HuH-7 (cell line): ENCODE measurements at regions not wholly inside any gene's neighbourhood (a gene's known extent, or its start where the extent isn't known, plus 50 kb on each side); places are given as distances from the start of the nearest gene placed in this dataset.
"Not testable (repeated sequence)": the region's sequence is repeated elsewhere in the genome, so short reads cannot be mapped to it uniquely, and the experiment has no call there.

Experiments
- DNase-seq: peaks from one replicate; pipeline ENCODE4 v3.0.0; 2011; ENCODE audit warnings: low spot score

DNA sequence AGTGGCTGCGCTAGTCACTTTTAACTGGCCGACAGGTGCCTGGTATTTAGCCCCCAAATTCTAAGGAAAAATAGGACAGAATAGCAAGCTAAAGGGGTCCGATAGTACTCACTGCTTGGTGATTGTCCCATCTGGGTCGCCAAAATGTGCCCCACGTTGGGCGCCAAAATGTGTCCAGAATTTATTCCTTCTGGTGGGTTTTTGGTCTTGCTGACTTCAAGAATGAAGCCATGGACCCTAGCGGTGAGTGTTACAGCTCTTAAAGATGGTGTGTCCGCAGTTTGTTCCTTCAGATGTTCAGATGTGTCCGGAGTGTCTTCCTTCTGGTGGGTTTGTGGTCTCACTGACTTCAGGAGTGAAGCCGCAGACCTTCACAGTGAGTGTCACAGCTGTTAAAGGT is 144.8 kb upstream of the XIRP2 start:
- not testable (repeated sequence) for DNase-seq

DNA sequence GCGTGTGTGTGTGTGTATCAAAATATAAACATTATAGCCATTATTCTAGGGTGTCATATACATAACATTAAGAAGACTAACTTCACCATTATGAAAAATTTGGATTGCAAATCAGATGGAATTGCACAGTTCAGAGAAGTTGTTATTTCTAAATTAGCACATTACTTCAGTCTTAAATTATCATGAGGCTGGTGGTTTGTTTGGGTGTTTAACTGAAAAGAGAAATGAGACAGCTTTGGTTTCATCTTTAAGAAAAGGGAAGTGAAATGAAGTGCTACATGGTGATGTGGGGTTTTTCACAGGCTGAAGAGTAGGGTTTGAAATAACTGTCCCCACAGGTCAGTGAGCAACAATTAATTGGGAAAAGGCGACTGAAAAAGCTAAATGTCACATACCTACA is 161.2 kb upstream of the XIRP2 start:
- no peak for DNase-seq

DNA sequence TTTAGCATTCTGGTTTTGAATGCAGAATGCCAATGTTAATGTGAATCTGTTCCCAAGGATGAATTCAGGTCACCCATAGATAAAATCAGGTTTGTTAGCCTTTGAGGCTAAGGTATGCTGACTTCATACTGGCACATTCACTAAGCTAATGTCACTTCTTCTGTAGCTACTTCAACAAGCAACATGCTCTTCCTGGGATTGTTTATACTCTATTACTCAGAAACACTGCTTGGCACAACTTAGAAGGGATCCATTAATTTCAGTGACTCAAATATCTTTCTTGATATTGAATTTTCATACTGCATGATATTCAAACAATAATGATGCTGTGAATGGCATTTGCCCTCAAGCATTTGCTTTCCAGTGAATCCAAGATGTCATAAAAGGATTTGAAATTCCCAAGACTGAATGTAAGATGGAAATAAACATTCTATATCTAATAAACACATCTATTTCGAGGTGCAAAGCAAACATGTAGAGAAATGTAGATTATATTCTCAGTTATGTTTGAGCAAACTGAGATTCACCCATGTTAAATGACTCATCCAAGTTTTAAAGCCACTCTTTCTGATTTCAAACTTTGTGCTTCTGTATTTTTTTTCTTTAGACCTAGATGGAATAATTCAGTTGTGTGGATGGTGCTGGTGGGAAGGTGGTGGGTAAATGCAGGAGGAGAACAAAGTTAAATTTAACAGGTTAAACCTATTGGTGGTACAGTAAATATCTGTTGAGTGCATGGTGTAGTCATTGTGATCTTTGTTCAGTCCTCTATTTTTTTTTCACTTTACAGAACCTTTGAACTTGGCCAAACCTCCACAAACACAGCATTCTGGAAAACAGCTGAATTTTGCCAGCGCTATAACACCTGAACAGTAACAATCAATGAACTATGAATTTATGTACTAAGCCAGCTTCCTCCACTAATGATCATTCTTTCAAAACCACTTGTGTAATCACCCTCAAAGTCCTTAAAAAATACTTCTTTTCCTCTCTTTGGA is 162.1 kb upstream of the XIRP2 start:
- DNase-seq: no peak

DNA sequence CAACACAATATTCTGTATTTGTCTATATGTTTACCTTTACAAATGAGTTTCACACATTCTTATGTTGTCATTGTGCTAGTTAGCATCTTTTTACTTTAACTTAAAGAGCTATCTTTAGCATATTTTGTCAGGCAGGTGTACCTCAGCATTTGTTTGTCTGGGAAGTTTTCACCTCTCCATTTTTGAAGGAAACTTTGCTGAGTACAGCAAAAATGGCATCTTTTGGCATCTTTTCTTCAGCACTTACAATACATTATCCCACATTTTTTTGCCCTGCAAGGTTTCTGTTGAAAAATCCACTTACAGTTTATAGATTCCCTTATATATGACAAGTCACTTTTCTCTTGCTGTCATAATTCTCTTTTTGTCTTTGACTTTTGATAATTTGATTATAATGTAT is 171.3 kb upstream of the XIRP2 start:
- DNase-seq: no peak

DNA sequence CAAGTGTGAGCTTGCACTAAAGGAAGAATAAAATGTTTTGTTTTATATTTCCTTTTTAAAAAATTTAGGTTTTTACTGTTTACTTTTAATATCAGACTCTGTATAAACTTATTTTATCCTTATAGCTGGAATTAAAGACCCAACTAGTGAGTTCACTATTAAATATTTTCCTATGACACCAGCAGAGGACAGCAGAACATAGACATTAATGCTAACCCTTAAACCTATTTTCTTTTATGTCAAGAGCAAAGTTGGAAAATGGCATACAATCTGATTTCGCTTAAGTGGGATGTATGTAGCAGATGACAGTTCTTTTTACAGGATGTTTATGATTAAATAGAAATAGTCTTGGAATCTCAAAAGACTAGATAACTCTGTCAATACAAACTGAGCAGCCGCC is 188.2 kb upstream of the XIRP2 start:
- no peak for DNase-seq

DNA sequence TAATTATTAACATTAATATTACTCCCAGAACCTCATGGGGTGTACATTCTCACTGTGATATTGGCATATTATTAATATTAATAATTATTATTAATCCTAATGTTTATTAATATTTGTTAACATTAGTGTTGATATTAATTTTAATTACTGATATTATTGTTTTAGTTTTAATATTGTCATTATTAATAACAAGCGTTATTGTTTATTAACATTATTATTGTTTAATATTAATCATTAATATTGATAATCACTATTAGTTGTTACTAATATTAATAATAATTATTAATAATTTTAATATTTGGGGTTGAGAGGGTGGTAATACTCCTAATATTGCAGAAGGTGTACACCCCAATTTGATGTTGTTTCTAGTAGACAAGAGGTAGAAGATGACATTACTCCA is 193.1 kb upstream of the XIRP2 start:
- DNase-seq: no peak

DNA sequence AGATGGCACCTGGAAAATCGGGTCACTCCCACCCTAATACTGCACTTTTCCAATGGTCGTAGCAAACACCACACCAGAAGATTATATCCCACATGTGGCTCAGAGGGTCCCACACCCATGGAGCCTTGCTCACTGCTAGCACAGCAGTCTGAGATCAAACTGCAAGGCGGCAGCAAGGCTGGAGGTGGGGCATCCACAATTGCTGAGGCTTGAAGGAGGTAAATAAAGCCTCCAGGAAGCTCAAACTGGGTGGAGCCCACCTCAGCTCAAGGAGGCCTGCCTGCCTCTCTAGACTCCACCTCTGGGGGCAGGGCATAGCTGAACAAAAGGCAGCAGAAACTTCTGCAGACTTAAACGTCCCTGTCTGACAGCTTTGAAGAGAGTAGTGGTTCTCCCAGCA is 192.0 kb upstream of the SCN7A start:
- not testable (repeated sequence) for DNase-seq

DNA sequence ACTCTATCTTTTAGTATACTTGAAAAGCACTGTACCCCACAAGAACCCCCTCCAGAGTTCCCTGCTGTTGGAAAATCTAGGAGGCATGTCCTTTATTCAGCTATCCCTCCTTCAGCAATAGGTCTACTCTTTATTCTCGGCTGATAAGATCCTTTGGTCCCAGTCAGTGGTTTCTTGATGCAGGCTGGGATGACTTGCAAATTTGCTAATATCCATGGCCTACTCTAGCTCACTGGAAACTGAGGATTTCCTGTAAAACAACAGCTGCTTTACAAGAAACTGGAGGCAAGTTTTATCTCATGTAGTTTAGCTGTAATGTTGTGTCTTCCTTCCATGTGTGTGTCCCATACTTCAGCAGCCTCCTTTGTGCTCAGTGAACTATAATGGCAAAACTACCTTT is 183.9 kb upstream of the SCN7A start:
- DNase-seq: no peak

DNA sequence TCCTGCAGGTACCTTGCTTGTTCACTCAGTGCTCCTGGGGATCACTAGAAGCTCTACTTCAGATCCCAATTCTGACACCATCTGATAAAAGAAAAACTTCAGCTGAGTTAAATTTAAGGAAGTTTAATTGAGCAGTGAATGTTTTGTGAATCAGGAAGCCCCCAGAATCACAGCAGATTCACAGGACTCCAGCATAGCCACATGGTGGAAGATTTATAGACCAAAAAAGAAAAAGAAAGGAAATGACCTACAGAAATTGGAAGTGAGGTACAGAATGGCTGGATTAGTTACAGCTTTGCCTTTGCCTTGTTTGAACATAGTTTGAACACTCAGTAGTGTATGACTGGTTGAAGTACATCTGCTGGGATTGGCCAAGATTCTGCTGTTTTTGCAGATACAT is 182.7 kb upstream of the SCN7A start:
- DNase-seq: no peak

DNA sequence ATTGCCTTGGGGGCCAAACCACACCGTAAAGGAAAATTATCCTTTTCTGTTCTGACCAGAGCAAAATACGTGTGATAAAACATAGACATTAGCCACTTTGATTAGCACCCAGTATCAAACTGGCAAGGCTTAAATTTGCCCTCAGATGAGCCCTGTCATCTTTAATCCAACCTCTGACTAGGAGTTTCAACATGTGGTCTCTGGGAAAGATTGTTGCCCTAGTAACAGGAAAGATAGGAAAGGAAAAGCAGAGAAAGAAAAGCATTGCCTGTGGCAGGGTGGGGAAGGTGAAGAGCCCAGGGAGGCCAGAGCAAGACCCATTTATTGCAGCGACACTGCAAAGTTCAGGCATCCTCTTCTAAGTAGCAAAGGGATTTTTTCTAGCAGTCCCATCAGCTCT is 181.5 kb upstream of the SCN7A start:
- no peak for DNase-seq

DNA sequence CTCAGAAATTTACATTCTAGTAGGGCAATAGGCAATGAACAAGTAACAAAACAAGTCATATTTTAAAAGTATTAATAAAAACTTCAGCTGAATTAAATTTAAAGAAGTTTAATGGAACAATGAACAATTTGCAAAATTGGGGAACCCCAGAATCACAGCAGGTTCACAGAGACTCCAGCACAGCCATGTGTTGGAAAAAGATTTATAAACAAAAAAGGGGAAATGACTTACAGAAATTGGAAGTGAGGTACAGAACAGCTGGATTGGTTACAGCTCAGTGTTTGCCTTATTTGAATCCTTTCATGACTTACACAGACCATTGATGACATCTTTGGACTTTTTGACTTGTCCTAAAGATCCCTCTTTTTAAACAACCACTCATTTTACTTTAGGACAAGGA is 179.9 kb upstream of the SCN7A start:
- DNase-seq: no peak

DNA sequence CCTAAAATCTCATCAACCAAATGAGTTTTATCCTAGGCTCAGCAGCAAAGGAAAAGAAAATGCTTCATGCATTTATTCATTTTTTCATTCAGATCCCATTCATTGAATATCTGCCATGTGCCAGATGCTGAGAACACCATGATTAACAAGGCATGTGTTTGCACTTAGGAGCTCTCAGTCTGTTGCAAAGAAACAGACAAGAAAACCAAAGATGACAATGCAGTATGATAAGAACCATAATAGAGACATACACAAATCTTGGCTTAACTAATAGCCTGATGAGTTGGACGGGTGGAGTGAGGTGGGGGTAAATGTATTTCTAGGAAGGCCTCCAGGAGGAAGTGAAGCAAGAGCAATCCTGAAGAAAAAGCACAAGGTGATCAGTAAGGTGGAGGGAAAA is 177.8 kb upstream of the SCN7A start:
- DNase-seq: no peak

DNA sequence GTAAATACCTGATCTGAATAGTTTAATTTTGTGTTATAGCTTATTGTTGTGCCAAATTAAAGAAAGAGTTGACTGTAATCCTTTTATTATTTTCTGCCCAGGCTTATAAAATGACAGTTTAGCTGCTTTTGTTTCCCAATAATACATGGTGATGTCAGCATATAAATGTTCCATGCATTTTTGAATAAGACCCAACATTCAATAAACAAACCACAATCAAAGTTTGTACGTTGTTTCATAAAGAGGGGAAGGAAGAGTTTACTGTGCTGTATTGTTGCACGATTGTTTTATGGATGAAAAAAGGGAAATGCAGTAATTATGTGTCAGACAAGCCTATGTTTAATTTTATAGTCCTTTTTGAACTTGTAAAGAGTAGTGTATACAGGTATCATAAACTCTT is 177.2 kb upstream of the SCN7A start:
- no peak for DNase-seq

DNA sequence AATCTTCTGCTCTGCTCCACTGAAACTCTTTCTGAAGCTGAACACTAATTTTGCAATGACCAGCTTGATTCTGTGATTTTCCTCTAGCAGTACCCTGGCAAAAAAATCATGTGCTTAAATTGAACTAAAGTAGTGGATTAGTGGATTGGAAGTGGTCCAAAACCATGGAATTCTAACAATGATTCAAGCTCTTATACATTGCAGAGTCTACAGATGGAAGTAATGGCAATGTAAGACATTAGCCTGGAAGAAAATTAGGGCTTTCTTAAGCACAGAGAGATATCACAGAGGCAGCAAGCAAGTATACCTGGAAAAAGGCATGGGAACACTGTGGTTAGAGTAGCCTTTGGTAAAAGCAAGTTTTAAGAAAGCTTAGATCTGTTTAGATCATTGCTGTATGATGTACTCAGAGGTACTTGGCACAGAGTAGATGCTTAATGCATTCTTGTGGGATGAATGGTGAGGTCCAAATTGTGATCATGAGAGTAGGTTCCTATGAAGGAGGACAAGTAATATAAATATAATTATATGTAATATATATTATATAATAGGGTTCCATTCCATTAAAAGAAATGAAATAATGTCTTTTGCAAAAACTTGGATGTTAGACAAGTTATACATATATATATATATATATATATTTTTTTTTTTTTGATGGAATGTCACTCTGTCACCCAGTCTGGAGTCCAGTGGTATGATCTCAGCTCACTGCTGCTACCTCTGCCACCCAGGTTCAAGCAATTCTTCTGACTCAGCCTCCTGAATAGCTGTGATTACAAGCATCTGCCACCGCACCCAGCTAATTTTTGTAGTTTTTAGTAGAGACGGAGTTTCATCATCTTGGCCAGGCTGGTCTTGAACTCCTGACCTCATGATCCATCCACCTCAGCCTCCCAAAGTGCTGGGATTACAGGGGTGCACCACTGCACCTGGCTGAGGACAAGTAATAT is 172.2 kb upstream of the SCN7A start:
- DNase-seq: no peak

DNA sequence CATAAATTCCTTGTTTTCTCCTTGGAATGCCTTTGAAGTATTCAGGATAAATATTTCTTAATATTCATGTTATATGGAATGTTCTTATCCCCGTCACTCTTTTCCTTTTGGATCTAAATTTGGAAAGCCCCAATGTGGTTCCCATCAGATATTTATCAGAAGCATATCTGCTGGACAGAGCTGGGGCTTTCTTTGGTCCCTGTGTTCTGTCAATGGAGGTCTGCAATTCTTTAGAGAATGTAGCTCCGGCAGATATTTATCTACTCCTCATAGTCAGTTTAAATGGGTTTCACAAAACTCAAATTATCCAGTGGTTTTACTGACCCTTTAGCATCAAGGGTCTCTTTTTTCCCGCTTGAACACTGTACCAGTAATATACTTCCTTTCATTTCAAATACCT is 167.8 kb upstream of the SCN7A start:
- DNase-seq: no peak

DNA sequence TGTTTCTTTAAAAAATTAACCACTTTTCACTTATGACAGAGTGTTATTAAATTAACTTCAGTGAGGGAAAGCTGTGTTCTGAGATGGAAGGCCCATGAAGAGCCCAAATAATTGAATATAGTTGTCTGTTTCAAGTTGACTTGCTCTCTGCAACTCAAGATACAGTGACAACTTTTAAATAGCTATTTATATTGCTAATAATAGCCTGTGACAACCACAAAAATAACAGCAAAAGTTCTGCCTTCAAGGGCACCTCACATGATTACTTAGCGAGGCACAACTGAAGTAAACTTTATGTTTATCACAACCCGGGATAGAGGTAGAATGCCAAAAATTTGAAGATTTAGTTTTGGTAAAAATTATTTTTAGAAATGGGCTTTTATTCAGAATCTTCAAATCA is 167.3 kb upstream of the SCN7A start:
- DNase-seq: no peak

DNA sequence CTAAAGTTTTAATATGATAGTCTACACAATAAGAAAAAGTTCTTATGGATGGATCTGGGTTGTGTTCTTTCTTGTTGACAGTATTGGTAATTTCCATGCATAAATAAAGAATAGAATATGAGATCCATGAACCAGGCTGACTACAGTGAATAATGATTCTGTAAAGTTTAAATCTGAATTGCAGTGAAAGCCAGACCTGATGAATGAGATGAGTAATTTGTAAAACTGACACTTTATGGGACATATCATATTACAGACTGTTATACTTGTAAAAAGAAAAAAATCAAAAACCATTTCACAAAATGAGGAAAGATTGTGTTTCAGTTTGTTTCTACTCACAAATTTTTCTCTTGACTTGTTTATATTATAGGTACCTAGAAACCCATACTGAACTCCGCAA is 164.9 kb upstream of the SCN7A start:
- no peak for DNase-seq

DNA sequence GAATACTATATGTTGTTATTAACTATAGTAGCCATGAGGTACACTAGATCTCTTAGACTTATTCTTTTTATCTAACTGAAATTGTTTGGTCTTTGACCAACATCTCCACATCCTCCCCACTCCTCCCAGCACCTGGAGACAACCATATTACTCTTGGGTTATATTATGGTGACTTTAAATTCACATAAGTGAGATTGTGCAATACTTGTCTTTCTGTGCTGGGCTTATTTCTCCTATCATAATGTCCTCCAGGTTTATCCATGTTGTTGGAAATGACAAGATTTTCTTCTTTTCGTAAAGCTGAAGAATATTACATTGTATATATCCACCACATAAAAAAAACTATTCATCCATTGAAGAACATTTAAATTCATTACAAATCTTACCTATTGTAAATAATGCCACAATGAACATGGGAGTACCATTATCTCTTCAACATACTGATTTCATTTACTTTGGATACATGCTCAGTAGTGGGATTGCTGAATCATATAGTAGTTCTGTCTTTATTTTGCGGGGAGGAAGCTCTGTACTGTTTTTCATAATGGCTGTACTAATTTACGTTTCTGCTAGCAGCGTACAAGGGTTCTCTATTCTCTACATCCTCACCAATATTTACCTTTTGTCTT is 159.2 kb upstream of the SCN7A start:
- no peak for DNase-seq

DNA sequence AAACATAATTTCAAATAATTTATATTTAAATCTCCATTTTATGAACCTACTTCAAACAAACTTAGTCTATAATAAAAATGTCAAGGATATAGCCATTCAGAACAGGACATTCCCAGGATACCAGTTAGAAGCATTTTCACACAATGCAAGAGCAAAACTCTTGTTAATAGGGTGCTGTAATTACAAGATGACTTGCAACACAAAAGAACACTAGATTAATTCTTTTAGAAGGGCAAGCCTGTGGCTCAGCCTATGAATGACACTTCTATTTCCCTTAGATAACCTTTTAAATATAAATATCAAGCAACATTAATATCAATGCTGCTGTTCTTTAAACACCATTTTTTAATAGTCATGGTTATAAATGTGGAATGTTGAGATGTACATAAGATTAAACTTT is 157.9 kb upstream of the SCN7A start:
- DNase-seq: no peak

DNA sequence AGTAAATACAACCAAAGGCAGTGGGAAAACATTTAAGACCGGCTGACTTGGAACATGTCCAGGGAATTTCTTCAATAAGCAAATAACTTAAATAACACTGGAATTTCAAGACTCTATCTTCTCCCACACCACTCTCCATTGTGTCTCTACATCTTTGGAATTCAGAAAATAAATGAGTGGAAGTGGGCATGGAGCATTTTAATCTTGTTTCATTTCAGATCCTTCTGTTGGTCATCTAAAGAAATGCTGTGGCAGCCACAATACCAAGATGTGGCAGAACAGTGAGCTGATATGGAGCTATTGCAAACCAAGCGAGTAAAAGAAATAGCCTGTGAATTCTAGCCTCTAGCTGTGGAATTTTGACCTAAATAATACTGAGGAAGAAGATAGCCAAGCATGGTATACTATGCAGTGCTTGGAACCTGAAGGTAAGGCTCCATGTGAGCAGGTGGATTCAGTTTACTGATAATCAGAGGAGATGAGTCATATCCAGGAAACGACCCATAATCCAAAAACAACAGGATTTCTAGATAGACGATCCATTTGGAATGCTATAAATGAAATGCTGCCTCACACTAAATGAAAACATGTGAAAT is 157.1 kb upstream of the SCN7A start:
- no peak for DNase-seq

DNA sequence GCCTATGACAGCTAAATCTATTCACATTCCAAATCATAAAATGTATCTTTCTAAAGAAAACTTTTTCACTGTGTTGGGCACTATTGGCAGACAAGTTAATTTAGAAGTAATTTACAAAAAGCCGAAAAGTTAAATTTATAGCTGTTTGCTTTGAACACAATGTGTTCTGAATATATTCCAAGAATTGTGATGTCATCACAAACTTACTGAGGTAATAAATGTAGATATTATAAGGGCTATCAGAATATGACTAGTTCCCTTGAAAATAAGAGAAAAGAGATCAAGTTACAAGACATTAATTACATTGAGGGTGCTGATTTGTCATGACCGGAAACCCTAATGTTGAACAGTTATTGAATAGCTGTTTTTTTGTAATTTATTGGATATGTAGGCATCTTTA is 153.9 kb upstream of the SCN7A start:
- no peak for DNase-seq

DNA sequence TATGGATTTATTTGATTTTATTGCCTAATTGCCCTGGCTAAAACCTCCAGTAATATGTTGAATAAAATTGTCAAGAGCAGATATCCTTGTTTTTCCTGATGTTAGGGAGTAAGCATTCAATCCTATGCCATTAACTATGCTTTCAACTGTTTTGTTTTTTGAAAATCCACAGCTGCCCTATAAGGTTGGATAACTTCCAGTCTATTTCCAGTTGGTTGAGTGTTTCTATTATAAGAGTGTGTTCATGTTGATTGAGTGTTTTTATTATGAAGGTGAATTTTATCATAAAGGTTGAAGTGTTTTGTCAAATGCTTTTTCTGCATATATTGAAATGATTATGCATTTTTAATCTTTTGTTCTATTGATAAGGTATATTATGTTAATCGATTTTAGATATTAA is 149.9 kb upstream of the SCN7A start:
- DNase-seq: no peak
